GM06990 (cell line): ENCODE measurements at regions not wholly inside any gene's neighbourhood (a gene's known extent, or its start where the extent isn't known, plus 50 kb on each side); places are given as distances from the start of the nearest gene placed in this dataset.
"Not testable (repeated sequence)": the region's sequence is repeated elsewhere in the genome, so short reads cannot be mapped to it uniquely, and the experiment has no call there.

Source experiments
- DNase-seq: peaks from one replicate; pipeline ENCODE4 v3.0.0-alpha.2; 2011; ENCODE audit not compliant: insufficient read length; ENCODE audit errors: extremely low read depth
- H3K27me3 ChIP-seq: replicated peaks from 2 replicates; pipeline ENCODE4 v1.6.0; 2011; ENCODE audit warnings: low read length; ENCODE audit not compliant: control insufficient read depth, insufficient read depth
- H3K36me3 ChIP-seq: 2 replicates; pipeline ENCODE4 v1.5.1; 2011; ENCODE audit warnings: low read length; ENCODE audit not compliant: control insufficient read depth, insufficient read depth
- H3K4me3 ChIP-seq: replicated peaks from 2 replicates; pipeline ENCODE4 v1.5.1; 2011; ENCODE audit warnings: low read depth, mild to moderate bottlenecking, control low read depth, low read length
- TF ChIP-seq, protein P1 (sequence below): IDR thresholded peaks from 2 replicates; pipeline ENCODE4 v1.5.1; 2011; ENCODE audit warnings: low read length, control low read depth, mild to moderate bottlenecking, inconsistent platforms; ENCODE audit not compliant: insufficient read depth, poor library complexity, severe bottlenecking

- TF ChIP-seq, protein P1, sequence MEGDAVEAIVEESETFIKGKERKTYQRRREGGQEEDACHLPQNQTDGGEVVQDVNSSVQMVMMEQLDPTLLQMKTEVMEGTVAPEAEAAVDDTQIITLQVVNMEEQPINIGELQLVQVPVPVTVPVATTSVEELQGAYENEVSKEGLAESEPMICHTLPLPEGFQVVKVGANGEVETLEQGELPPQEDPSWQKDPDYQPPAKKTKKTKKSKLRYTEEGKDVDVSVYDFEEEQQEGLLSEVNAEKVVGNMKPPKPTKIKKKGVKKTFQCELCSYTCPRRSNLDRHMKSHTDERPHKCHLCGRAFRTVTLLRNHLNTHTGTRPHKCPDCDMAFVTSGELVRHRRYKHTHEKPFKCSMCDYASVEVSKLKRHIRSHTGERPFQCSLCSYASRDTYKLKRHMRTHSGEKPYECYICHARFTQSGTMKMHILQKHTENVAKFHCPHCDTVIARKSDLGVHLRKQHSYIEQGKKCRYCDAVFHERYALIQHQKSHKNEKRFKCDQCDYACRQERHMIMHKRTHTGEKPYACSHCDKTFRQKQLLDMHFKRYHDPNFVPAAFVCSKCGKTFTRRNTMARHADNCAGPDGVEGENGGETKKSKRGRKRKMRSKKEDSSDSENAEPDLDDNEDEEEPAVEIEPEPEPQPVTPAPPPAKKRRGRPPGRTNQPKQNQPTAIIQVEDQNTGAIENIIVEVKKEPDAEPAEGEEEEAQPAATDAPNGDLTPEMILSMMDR = no peak
- no peak overlapping the region for H3K4me3 ChIP-seq
- no peaks in the 10 kb centered on the region for H3K27me3 ChIP-seq
- no peaks in the 10 kb centered on the region for H3K36me3 ChIP-seq
- no peak for DNase-seq
Measured at GRCh38 chr10:65176994-65177393, 1655.8 kb downstream of the REEP3 start.

GRCh38 chr10:65183236-65183635 is 1662.0 kb downstream of the REEP3 start:
- TF ChIP-seq, protein P1 = no peak
- H3K36me3 ChIP-seq = no peaks in the 10 kb centered on the region
- H3K27me3 ChIP-seq = no peaks in the 10 kb centered on the region
- DNase-seq = no peak
- no peak overlapping the region for H3K4me3 ChIP-seq

DNA sequence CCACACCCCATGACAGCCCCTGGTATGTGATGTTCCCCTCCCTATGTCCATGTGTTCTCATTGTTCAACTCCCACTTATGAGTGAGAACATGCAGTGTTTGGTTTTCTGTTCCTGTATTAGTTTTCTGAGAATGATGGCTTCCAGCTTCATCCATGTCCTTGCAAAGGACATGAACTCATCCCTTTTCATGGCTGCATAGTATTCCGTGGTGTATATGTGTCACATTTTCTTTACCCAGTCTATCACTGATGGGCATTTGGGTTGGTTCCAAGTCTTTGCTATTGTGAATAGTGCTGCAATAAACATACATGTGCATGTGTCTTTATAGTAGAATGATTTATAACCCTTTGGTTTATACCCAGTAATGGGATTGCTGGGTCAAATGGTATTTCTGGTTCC is 1665.5 kb downstream of the REEP3 start:
- not testable (repeated sequence) for DNase-seq, H3K36me3 ChIP-seq, H3K4me3 ChIP-seq, H3K27me3 ChIP-seq

- DNase-seq = no peak
- no peaks in the 10 kb centered on the region for H3K27me3 ChIP-seq
- no peak overlapping the region for H3K4me3 ChIP-seq
- no peaks in the 10 kb centered on the region for H3K36me3 ChIP-seq
- TF ChIP-seq, protein P1 = no peak
Measured at GRCh38 chr10:65194126-65194525, 1672.9 kb downstream of the REEP3 start.

- DNase-seq = no peak
- Histone ChIP-seq H3K4me3 (no peak overlapping the region), H3K27me3 (no peaks in the 10 kb centered on the region), H3K36me3 (no peaks in the 10 kb centered on the region)
- TF ChIP-seq, protein P1 = no peak
Measured at GRCh38 chr10:65194555-65194954, 1673.4 kb downstream of the REEP3 start.

GRCh38 chr10:65196111-65196510 is 1674.9 kb downstream of the REEP3 start:
- Histone ChIP-seq H3K36me3 (no peaks in the 10 kb centered on the region), H3K27me3 (no peaks in the 10 kb centered on the region), H3K4me3 (no peak overlapping the region)
- no peak for DNase-seq
- TF ChIP-seq, protein P1 = no peak
